Kidney (tissue), 13 donors: ENCODE measurements at regions not wholly inside any gene's neighbourhood (a gene's known extent, or its start where the extent isn't known, plus 50 kb on each side); places are given as distances from the start of the nearest gene placed in this dataset.
A peak's percentile ranks its signal among the peaks of the same experiment; 100 is the strongest.

Source experiments
- DNase-seq, 5 donors: peaks; one replicate each; pipeline ENCODE4 v3.0.0-alpha.2; 2013 to 2020
- FAIRE-seq: peaks from 2 replicates; lab custom pipeline; 2012; peaks lifted over from hg19 to GRCh38; lab: Jason Lieb, UNC
- H3K27ac ChIP-seq, 2 donors: one replicate each; pipeline ENCODE4 v1.7.0; 2013; ENCODE audit warnings: low read depth in 2 of 2, low read length in 2 of 2, inconsistent platforms in 1 of 2
- H3K27me3 ChIP-seq: one replicate; pipeline ENCODE4 v1.7.1; 2013; ENCODE audit warnings: low read length, inconsistent platforms; ENCODE audit not compliant: control insufficient read depth, insufficient read depth
- H3K36me3 ChIP-seq, 3 donors: one replicate each; pipeline versions ENCODE4 v1.7.0 to v1.7.1; 2013; ENCODE audit warnings: low read length in 3 of 3, control low read depth in 1 of 3, inconsistent platforms in 1 of 3; ENCODE audit not compliant: insufficient read depth in 3 of 3, control insufficient read depth in 2 of 3
- H3K4me1 ChIP-seq, 3 donors: one replicate each; pipeline versions ENCODE4 v1.7.0 to v1.7.1; 2013; ENCODE audit warnings: low read length in 3 of 3, inconsistent platforms in 1 of 3, low read depth in 1 of 3; ENCODE audit not compliant: control insufficient read depth in 2 of 3, insufficient read depth in 2 of 3
- H3K4me3 ChIP-seq, 3 donors: one replicate each; pipeline versions ENCODE4 v1.7.0 to v1.8.1; 2013; ENCODE audit warnings: low read length in 3 of 3, control low read depth in 1 of 3, inconsistent platforms in 1 of 3
- H3K9ac ChIP-seq, 3 donors: one replicate each; pipeline versions ENCODE4 v1.7.0 to v1.7.1; 2013; ENCODE audit warnings: low read length in 3 of 3, control low read depth in 1 of 3, inconsistent platforms in 1 of 3
- H3K9me3 ChIP-seq, 3 donors: one replicate each; pipeline versions ENCODE4 v1.7.0 to v1.7.1; 2013; ENCODE audit warnings: low read length in 3 of 3, control low read depth in 1 of 3, inconsistent platforms in 1 of 3; ENCODE audit not compliant: control insufficient read depth in 2 of 3, insufficient read depth in 1 of 3
- intact Hi-C: fragments of 100-400 bp; cut with DNase I; formaldehyde crosslinking; loops from one replicate; pipeline ENCODE4 v1.11.1; 2022
- TF ChIP-seq, protein P1 (sequence below): IDR thresholded peaks from 3 replicates; pipeline ENCODE4 v1.5.1; 2012; ENCODE audit warnings: mild to moderate bottlenecking, moderate library complexity, borderline replicate concordance; ENCODE audit not compliant: insufficient read depth; ENCODE audit errors: extremely low read depth
- donor health status: control.
- donor health status: control.
- donor health status: control.
- donor health status: control.
- donor health status: control.
- donor health status: DM: yes; HTN: yes; CAD: no.
- donor health status: Normal renal cell carcinoma (clear cell type).

- Histone ChIP-seq H3K27ac (no peak overlapping the region), H3K4me1 (no peaks in the 10 kb centered on the region), H3K4me3 (no peak overlapping the region), H3K27me3 (no peaks in the 10 kb centered on the region), H3K9me3 (no peaks in the 10 kb centered on the region), H3K36me3 (no peaks in the 10 kb centered on the region), H3K9ac (no peak overlapping the region)
- TF ChIP-seq, protein P1, sequence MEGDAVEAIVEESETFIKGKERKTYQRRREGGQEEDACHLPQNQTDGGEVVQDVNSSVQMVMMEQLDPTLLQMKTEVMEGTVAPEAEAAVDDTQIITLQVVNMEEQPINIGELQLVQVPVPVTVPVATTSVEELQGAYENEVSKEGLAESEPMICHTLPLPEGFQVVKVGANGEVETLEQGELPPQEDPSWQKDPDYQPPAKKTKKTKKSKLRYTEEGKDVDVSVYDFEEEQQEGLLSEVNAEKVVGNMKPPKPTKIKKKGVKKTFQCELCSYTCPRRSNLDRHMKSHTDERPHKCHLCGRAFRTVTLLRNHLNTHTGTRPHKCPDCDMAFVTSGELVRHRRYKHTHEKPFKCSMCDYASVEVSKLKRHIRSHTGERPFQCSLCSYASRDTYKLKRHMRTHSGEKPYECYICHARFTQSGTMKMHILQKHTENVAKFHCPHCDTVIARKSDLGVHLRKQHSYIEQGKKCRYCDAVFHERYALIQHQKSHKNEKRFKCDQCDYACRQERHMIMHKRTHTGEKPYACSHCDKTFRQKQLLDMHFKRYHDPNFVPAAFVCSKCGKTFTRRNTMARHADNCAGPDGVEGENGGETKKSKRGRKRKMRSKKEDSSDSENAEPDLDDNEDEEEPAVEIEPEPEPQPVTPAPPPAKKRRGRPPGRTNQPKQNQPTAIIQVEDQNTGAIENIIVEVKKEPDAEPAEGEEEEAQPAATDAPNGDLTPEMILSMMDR, result no peak
- intact Hi-C loops, result no loop called here
- DNase-seq (peak in 3 of 5 donors; percentile 37 to 63 (median 56)), FAIRE-seq (no peak)
These were observed 175.4 kb upstream of the SIX2 start for GRCh38 chr2:45184606-45185005.

DNA sequence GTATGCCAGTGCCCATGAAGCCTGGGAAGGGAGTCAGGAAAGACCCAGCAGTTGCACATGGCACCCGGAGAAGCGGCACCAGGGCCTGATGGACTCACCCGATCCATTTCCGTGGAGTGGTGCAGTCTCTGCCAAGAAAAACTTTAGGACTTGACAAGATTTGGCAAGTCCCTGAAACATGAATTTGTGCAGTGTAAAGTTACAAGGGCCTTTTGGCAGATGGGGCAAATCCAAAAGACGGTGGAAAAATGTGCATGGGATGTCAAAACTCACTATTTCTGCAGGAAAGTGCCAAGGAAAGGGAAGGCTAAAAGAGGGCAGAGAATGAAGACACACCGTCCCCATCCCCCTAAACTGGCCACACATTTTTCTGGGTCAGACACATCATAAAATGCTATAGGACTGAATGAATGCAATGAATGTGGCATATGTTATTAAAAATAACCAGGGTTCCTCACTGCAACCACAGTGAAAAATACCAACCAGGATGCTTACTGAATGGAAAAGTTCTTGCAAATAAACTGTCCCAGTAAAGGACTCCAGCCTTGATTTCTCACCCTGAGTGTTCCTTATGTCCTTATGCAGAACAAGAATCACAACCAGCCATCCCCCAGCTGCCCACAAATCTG, 173.5 kb upstream of the SIX2 start:
- TF ChIP-seq, protein P1, result no peak
- DNase-seq (no peak), FAIRE-seq (no peak)
- intact Hi-C loops, result no loop called here
- no peaks in the 10 kb centered on the region for H3K27me3 ChIP-seq
- H3K4me3 ChIP-seq, result no peak overlapping the region
- H3K27ac ChIP-seq, result no peak overlapping the region
- no peaks in the 10 kb centered on the region for H3K9me3 ChIP-seq
- H3K36me3 ChIP-seq, result no peaks in the 10 kb centered on the region
- H3K4me1 ChIP-seq, result no peaks in the 10 kb centered on the region
- H3K9ac ChIP-seq, result no peak overlapping the region

DNA sequence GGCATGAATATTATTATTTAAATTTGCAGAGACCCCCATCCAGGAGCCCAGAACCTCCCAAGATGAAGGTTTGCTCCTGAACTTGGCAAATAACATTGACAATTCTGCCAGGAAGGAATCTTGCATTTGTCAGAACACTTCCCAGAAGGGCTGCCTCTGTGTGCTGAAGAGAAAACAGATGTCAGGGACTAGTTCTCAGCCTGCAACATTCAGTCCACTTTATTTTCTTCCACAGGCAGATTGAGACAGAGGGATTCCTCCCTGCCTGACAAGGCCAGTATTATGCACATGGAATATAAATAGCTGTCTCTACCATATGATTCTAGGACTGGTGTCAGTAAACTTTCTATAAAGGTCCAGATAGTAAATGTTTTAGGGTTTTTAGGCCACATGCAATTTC, 171.5 kb upstream of the SIX2 start:
- DNase-seq (no peak), FAIRE-seq (no peak)
- no peaks in the 10 kb centered on the region for H3K4me1 ChIP-seq
- H3K4me3 ChIP-seq, result no peak overlapping the region
- intact Hi-C loops, result no loop called here
- no peak overlapping the region for H3K9ac ChIP-seq
- H3K27ac ChIP-seq, result no peak overlapping the region
- TF ChIP-seq, protein P1, result no peak
- no peaks in the 10 kb centered on the region for H3K27me3 ChIP-seq
- no peaks in the 10 kb centered on the region for H3K36me3 ChIP-seq
- H3K9me3 ChIP-seq, result no peaks in the 10 kb centered on the region
